CD4-positive, alpha-beta T cell treated with Interleukin-1 beta for 1 hour (primary cell): ENCODE measurements at regions not wholly inside any gene's neighbourhood (a gene's known extent, or its start where the extent isn't known, plus 50 kb on each side); places are given as distances from the start of the nearest gene placed in this dataset.

Source experiments
- DNase-seq, 2 donors: peaks; one replicate each; pipeline ENCODE4 v3.0.0-alpha.2; 2020 to 2022

- DNase-seq, result no peak
These were observed 73.1 kb downstream of the IRF8 start for GRCh38 chr16:85971902-85972638.

- DNase-seq, result no peak
These were observed 75.7 kb downstream of the IRF8 start for GRCh38 chr16:85974428-85975375.

DNA sequence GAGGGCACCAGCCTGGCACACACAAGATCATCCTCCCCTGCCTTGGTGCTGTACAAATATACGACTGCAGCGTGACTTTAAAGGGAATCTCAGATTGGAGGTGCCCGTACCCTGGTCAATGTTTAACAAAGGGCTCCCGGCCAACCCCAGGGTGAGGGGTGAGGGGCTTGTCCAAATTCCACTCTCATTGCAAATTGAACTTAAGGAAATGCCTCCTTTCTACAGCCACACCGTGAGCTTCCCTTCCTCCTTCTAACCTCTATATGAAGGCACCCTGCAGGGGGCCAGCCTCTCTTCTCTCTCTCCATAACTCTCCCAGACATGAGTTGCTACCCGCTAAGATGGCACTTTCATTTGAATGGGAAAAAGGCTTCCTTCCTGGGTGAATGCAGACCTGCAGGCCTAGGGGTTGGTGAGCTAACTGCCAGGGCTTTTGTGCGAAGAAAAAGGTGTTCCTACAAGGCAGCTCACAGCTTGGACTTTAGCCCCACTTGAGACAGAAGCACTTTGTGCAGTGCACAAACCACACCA, 76.6 kb downstream of the IRF8 start:
- no peak for DNase-seq

DNA sequence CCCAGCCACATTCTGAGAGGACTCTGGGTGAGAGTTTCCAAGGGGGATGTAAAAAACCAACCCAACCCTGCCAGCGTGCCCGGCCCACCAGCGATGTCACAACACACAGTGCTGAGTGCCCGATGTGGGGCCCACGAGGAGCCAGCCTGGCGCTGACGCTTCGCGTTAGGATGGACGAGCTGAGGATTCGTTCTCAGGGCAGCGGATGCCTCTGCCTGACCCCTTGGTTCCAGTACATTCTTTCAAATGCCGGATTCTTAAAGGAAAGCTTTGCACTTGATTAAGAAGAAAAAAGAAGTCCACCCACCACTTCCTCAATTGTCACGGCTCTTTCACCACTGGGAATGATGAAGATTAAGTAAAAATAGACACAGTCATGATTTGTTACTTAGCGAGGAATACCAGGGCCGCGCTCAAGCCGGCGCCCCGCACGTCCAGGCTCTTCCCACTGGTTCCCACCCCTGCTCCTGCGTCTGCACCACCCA, 79.4 kb downstream of the IRF8 start:
- no peak for DNase-seq

GRCh38 chr16:85978976-85979375, 80.0 kb downstream of the IRF8 start:
- no peak for DNase-seq

GRCh38 chr16:85979605-85980004, 80.6 kb downstream of the IRF8 start:
- no peak for DNase-seq

DNA sequence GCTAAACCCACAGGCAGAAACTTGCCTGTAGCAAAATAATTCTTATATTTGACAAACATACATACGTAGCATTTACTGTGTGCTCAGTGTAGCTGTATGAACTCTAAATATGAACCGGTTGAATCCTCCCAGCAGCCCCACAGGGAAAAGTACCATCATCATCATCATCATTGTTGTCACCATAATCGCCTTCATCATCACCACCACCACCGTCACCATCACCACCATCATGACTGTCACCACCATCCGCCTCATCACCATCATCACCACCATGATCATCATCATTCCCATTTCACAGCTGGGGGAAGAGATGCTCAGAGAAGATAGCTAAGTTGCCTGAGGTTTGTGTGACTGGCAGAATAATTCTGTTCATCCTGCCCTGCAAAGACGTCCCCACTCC, 81.7 kb downstream of the IRF8 start:
- DNase-seq, result no peak

- DNase-seq, result no peak
These were observed 83.0 kb downstream of the IRF8 start for GRCh38 chr16:85981826-85982562.

- DNase-seq, result peak; percentile 13 to 52
These were observed 83.6 kb downstream of the IRF8 start for GRCh38 chr16:85982563-85982939.

DNA sequence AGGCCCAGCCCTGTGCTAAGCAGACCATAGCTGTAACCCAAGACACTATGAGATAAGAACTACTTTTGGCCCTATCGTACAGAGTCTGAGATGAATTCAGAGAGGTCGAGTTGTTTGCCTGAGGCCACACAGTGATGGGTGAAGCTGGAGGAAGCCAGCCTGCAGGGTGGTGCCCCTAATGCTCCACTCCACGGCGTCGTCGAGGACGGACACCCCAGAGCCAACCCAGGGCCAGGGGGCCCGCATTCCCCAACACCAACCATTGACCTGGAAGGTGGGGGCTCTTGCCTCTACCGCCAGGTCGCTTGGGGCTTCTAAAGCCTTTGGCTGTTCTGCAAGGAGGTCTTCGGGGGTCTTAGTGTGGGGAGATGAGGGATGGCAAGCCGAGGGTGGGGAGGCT, 84.1 kb downstream of the IRF8 start:
- no peak for DNase-seq

DNA sequence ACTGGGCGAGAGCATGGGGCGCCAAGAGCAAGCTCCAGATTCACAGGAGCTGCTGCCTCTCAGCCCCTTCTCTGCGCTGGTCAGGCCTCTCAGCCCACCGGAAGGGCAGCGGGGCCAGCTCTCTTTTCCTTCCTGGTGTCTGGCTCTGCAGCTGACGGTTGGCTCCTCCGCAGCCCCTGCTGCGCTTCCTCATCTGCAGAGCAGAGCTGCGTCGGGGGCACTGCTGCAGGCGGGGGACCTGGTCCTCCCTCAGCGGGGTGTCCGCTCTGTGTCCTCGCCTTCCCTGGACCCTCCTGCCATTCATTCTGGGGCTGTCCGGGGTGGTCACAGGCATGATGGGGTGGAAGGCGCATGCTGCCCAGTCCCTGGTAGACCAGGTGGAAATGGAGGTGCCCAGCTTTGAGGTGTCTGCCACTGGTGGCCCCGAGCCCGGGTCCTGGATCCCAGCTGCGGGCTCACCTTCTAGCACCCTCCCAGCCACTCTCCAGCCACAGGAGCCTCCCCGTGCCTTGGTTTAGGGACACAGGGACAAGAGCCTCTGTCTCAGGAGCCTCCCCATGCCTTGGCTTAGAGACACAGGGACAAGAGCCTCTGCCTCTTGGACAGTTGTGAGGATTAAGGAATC, 84.8 kb downstream of the IRF8 start:
- no peak for DNase-seq

- no peak for DNase-seq
These were observed 85.4 kb downstream of the IRF8 start for GRCh38 chr16:85984231-85984880.

DNA sequence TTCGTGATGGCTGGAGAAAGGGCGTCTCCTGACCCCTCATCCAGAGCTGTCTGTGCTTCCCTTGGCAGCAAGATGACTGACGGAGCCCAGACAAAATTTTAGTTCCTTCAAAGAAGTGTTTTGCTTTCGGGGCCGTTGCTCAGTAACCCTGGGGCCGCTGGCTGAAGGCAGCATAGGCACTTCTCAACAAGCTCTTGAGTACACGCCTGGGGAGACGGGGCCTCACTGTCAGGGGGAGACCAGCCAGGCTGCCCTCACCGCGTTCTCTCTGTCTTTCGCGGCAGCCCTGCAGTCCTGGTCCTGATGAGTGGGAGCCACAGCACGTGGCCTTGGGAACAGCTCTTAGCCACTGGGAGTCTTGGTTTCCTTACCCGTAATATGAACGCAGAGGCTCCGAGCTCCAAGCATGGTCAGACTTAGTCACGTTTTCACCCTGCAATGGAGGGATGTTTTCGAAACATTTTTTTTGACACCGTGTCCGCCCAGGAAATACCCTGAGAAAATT, 86.0 kb downstream of the IRF8 start:
- peak; percentile 18 to 59 for DNase-seq

DNA sequence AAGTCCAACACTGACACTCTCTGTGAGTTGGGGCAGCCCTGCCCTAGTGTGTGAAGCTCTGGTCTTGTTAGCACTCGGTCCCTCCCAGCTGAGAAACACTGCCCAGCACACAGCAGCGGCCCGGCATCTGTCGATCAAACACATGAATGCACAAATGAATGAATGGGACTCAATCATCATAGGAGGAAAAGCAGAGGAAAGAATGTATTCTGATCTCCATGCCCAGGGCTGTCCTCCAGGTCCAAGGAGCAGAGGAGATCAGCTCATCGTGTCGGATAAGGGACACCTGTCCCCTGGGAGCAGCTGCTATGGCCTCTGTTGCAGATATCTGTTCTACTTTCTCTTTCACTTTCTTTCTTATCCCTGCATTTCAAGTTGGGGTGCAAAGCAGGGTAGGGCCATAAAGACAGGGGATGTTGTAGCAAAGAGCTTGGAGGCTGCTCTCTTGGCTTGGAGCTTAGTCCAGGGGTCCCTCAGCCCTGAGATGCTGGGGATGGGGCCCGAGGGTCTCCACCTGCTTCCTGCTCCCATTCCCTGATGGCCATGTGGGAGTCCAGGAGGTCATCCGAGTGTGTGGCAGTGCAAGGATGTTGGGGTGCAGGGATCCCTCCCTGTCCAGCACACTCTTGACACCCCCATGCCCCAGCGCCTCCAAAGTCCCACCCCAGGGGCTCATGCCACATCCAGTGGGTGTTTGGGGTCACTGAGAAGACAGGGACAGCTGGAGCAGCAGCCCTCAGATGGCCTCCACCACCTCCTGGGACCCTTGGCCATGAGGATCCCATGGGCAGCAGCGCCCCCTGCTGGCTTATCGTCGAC, 88.2 kb downstream of the IRF8 start:
- peak; percentile 17 to 30 for DNase-seq

DNA sequence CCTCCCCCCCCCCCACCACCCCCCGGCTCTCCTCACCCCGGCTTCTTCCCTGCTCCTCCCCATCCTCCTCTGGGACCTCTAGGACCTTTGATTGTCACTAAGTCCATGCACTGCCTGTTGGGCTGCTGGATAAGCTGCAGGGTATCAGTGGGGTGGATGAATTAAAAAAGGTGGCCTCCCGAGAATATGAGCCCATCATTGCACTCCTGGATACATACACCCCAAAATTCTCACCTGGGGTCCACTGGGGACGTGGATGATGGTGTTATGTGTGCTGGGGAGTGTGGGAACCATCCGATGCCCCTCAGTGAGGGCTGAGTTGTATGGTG, 88.8 kb downstream of the IRF8 start:
- no peak for DNase-seq

- DNase-seq, result no peak
These were observed 89.3 kb downstream of the IRF8 start for GRCh38 chr16:85988306-85988705.

GRCh38 chr16:85988723-85989313, 89.9 kb downstream of the IRF8 start:
- no peak for DNase-seq

DNA sequence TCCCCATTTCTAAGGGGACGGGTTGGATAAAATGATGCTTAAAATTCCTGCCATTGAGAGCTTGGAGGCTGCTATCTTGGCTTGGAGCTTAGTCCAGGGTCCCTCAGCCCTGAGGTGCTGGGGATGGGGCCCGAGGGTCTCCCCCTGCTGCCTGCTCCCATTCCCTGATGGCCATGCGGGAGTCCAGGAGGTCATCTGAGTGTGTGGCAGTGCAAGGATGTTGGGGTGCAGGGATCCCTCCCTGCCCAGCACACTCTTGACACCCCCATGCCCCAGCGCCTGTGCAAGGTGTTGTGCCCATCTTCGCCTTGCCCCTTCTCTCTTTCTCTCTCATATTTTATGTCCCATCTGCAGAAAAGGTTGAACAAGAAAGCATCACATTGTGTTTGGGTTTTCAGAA, 90.4 kb downstream of the IRF8 start:
- DNase-seq, result no peak

DNA sequence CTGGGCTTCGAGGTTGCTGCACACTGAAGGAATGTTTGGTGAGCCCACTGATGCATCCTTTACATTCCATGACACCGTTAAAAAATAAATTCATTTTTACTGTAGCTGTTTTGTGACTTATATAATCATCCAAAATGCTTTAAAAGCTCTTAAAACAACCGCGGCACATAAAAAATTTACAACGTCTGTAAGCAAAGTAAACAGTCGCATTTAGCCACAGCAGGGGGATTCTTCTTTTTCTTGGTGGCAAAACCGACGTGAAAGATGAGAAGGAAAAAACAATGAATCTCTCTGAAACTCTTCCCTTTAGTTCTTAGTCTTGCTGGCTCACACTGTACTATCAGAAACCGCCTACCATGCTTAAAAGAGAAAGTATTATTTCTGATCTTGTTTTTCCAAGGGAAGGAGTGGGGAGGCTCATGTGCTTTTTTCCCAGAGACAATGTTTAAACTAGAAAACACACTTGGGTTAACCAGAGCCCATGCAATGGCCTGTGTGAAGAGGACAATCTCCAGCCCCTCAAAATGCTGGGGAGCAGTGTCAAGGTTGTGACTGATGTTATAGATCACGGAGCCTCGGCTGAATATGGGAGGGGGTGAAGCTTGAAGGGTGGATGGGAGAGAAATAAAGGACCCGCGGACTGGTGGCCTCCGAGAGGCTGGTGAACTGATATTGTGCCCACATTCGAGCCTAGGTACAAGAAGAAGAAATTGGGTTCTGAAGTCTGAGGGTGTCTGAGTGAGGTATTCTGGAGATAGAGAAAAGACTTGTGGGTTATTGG, 91.1 kb downstream of the IRF8 start:
- DNase-seq, result no peak

GRCh38 chr16:85990861-85991301, 91.9 kb downstream of the IRF8 start:
- DNase-seq, result peak in 1 of 2 donors; percentile 54
